ENCODE measurements at regions not wholly inside any gene's neighbourhood (a gene's known extent, or its start where the extent isn't known, plus 50 kb on each side); places are given as distances from the start of the nearest gene placed in this dataset.

DNA sequence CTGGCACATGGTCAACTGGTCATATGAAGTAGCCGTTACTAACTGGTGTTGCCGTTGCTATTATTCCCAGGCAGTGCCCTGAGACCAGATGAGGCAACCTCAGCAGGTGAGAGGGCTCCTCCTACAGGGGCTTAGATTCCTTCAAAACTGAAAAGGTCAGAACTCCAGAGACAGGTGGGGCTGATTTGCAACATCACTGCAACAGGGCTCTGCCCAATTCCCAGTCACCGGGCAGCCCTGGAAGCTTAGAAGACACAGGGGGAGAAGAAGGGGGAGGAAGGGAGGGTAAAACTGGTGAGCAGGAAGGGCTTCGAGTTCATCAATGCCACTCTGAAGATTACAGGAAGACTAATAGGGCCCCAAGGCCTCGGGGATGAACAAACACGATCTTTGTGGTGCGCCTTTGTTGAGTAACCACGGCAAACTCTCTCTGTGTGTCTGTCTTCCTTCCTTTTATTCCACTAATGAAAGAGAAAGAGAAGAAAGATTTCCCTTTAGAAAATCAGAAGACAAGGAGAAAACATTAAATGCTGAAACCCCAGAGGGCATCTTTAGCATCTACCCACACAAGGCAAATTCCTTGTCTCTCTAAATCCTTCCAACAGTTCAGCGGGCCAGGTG, 749.1 kb upstream of the TBX3 start:
- no peaks in the 10 kb centered on the region for H3K9me3 ChIP-seq
- WGBS, 2 donors = 47 to 53% methylated on average over 9 of the region's 9 CpGs
- TF ChIP-seq EP300 (IDR thresholded peaks at IDR 0.05) = no peak
- TF ChIP-seq POLR2A (IDR thresholded peaks at IDR 0.05) = no peak
- TF ChIP-seq, protein P1, sequence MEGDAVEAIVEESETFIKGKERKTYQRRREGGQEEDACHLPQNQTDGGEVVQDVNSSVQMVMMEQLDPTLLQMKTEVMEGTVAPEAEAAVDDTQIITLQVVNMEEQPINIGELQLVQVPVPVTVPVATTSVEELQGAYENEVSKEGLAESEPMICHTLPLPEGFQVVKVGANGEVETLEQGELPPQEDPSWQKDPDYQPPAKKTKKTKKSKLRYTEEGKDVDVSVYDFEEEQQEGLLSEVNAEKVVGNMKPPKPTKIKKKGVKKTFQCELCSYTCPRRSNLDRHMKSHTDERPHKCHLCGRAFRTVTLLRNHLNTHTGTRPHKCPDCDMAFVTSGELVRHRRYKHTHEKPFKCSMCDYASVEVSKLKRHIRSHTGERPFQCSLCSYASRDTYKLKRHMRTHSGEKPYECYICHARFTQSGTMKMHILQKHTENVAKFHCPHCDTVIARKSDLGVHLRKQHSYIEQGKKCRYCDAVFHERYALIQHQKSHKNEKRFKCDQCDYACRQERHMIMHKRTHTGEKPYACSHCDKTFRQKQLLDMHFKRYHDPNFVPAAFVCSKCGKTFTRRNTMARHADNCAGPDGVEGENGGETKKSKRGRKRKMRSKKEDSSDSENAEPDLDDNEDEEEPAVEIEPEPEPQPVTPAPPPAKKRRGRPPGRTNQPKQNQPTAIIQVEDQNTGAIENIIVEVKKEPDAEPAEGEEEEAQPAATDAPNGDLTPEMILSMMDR (IDR thresholded peaks at IDR 0.05) = no peak
- TF ChIP-seq POLR2AphosphoS5 (IDR thresholded peaks at IDR 0.05) = no peak
- no peaks in the 10 kb centered on the region for H3K27me3 ChIP-seq
- DNase-seq (no peak), ATAC-seq (ENCODE audit: low FRiP score in 2 of 2) (no peak)
- no peak overlapping the region for H3K4me3 ChIP-seq
- H3K4me1 ChIP-seq = peaks cover 0 to 7% (median 1%) of the 10 kb centered on the region in 4 donors
- H3K36me3 ChIP-seq = no peaks in the 10 kb centered on the region
- no peak overlapping the region for H3K27ac ChIP-seq

DNA sequence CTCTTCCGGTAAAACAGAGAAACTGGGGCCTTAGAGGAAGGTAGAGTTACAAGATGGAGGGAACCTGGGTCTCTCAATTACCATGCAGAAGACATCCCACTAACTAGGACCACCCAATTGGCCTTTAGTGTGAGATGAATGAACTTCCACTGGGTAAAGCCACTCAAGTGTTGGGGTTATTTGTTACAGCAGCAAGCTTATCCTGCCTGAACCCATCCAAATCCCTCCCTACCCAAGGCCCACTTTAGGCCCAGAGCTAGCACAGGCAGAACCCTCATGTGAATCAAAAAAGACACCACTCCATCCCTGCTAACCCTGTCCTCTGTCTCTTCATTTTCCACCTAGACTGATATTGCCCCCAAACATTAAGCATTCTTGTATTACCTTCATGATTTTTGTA, 746.7 kb upstream of the TBX3 start:
- Histone ChIP-seq H3K36me3 (no peaks in the 10 kb centered on the region), H3K27me3 (no peaks in the 10 kb centered on the region), H3K27ac (no peak overlapping the region), H3K4me1 (no peaks in the 10 kb centered on the region), H3K9me3 (no peaks in the 10 kb centered on the region), H3K4me3 (no peak overlapping the region)
- TF ChIP-seq, protein P1 (IDR thresholded peaks at IDR 0.05) = no peak
- TF ChIP-seq POLR2AphosphoS5 (IDR thresholded peaks at IDR 0.05) = no peak
- TF ChIP-seq POLR2A (IDR thresholded peaks at IDR 0.05) = no peak
- TF ChIP-seq EP300 (IDR thresholded peaks at IDR 0.05) = no peak
- ATAC-seq (ENCODE audit: low FRiP score in 2 of 2) (no peak), DNase-seq (no peak)
- 85 to 90% methylated on average over 1 of the region's 1 CpG for WGBS, 2 donors

DNA sequence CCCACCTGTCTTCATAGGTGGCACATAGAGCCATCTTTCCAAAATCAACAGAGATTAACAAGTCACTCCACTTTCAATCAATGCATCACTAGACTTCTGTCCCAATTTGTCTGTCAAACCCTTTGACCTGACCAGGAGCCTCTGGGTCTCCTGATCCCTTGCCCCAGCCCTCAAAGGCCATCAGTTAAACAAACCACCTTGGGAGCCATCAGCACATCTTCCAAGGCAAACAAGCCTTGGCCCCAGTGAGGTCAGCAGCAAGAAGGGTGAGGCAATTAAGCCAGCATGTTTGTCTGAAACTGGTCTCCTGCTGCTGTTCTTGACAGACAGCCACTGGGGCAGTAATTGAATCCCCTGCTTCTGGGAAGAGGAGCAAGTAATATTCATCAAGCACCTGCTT, 742.8 kb upstream of the TBX3 start:
- no peaks in the 10 kb centered on the region for H3K4me1 ChIP-seq
- H3K27ac ChIP-seq = no peak overlapping the region
- no peaks in the 10 kb centered on the region for H3K27me3 ChIP-seq
- no peak for DNase-seq
- no peak for ATAC-seq (ENCODE audit: low FRiP score in 2 of 2)
- no peaks in the 10 kb centered on the region for H3K36me3 ChIP-seq
- no peak for TF ChIP-seq EP300 (IDR thresholded peaks at IDR 0.05)
- TF ChIP-seq, protein P1 (IDR thresholded peaks at IDR 0.05) = no peak
- no peak for TF ChIP-seq POLR2A (IDR thresholded peaks at IDR 0.05)
- TF ChIP-seq POLR2AphosphoS5 (IDR thresholded peaks at IDR 0.05) = no peak
- H3K9me3 ChIP-seq = no peaks in the 10 kb centered on the region
- H3K4me3 ChIP-seq = no peak overlapping the region

DNA sequence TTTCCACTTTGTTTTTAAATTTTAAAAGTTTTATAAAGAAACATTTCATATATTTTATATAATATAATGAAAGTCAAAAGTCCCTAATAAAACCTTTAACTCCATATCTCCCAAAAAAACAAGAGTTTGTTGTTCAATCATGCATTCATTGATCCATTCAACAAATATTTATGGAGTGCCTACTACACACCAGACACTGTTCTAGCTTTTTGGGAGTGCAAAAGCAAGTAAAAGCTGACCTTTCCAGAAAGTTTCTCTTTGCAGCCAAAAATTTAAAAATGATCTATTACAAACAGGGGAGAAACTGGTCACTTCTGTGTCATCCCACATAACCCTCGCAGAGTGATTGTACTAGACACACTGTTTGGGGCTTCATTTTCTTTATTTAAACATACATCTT, 740.0 kb upstream of the TBX3 start:
- no peaks in the 10 kb centered on the region for H3K36me3 ChIP-seq
- no peaks in the 10 kb centered on the region for H3K27me3 ChIP-seq
- ATAC-seq (ENCODE audit: low FRiP score in 2 of 2) (no peak), DNase-seq (no peak)
- TF ChIP-seq, protein P1 (IDR thresholded peaks at IDR 0.05) = no peak
- TF ChIP-seq EP300 (IDR thresholded peaks at IDR 0.05) = no peak
- TF ChIP-seq POLR2A (IDR thresholded peaks at IDR 0.05) = no peak
- no peak for TF ChIP-seq POLR2AphosphoS5 (IDR thresholded peaks at IDR 0.05)
- H3K27ac ChIP-seq = no peak overlapping the region
- 84 to 94% methylated on average over 1 of the region's 1 CpG for WGBS, 2 donors
- H3K9me3 ChIP-seq = no peaks in the 10 kb centered on the region
- H3K4me3 ChIP-seq = no peak overlapping the region
- H3K4me1 ChIP-seq = no peaks in the 10 kb centered on the region

DNA sequence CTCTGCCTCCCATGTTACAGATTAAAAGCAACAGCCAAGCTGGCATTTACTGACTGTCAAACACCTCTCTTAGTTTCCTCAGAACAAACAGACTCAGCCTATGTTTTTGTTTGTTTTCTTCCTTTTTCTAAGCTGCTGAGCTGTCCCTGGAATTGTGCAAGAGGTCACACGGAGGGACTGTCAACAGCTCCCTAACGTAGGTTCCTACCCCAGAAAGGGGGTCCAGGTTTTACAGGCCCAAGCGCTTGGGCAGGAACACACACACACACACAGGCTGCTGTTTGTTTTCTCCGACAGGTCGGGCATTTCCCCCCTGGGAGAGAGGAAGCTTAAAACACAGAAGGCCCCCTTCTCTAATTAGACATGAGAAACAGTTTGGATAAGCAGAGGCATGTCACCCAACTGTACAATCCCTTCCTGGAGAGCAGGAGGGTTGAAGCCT, 739.6 kb upstream of the TBX3 start:
- Histone ChIP-seq H3K27ac (no peak overlapping the region), H3K27me3 (no peaks in the 10 kb centered on the region), H3K36me3 (no peaks in the 10 kb centered on the region), H3K9me3 (no peaks in the 10 kb centered on the region), H3K4me1 (no peaks in the 10 kb centered on the region), H3K4me3 (no peak overlapping the region)
- ATAC-seq (ENCODE audit: low FRiP score in 2 of 2) (no peak), DNase-seq (no peak)
- 33 to 63% methylated on average over 5 of the region's 5 CpGs for WGBS, 2 donors
- TF ChIP-seq, protein P1 (IDR thresholded peaks at IDR 0.05) = no peak
- no peak for TF ChIP-seq EP300 (IDR thresholded peaks at IDR 0.05)
- TF ChIP-seq POLR2A (IDR thresholded peaks at IDR 0.05) = no peak
- TF ChIP-seq POLR2AphosphoS5 (IDR thresholded peaks at IDR 0.05) = no peak

Measured in upper lobe of left lung (tissue), 6 donors.